H1 (cell line): ENCODE measurements at regions not wholly inside any gene's neighbourhood (a gene's known extent, or its start where the extent isn't known, plus 50 kb on each side); places are given as distances from the start of the nearest gene placed in this dataset.

Experiments used
- CTCF ChIA-PET: fragments of 300-600 bp; sonication (Branson Sonifier 250); formaldehyde crosslinking; loops from one replicate; lab custom pipeline; 2021; ENCODE audit not compliant: partially characterized antibody; lab: Charles Lee
- POLR2A ChIA-PET: fragments of 300-600 bp; sonication (Branson Sonifier 250); formaldehyde crosslinking; loops from one replicate; lab custom pipeline; 2021; ENCODE audit warnings: inconsistent platforms; ENCODE audit not compliant: partially characterized antibody; lab: Charles Lee
- DNase-seq, 2 experiments: peaks; one replicate each; pipeline versions ENCODE4 v3.0.0 to v3.0.0-alpha.2; 2010 to 2022; ENCODE audit warnings: low spot score in 2 of 2, low read depth in 1 of 2, mixed read lengths in 1 of 2
- FAIRE-seq: peaks from 2 replicates; lab custom pipeline; 2011; peaks lifted over from hg19 to GRCh38; lab: Jason Lieb, UNC
- H2AFZ ChIP-seq: 2 replicates; pipeline ENCODE4 v1.8.1; 2012; ENCODE audit warnings: low read length, inconsistent platforms
- H2AK5ac ChIP-seq: 2 replicates; pipeline ENCODE4 v1.6.1; 2013; ENCODE audit warnings: low read depth, low read length
- H2BK120ac ChIP-seq: replicated peaks from 2 replicates; pipeline ENCODE3; 2013; ENCODE audit warnings: low read depth, low read length, inconsistent platforms
- H2BK12ac ChIP-seq: 2 replicates; pipeline ENCODE4 v1.6.1; 2013; ENCODE audit warnings: low read depth, low read length
- H2BK15ac ChIP-seq: 2 replicates; pipeline ENCODE4 v1.6.1; 2013; ENCODE audit warnings: low read length
- H2BK20ac ChIP-seq: 2 replicates; pipeline ENCODE4 v1.6.1; 2013; ENCODE audit warnings: low read length
- H2BK5ac ChIP-seq: 2 replicates; pipeline ENCODE4 v1.6.1; 2013; ENCODE audit warnings: low read depth, low read length
- H3K14ac ChIP-seq: 2 replicates; pipeline ENCODE4 v1.6.1; 2013; ENCODE audit warnings: inconsistent platforms; ENCODE audit not compliant: insufficient read length
- H3K18ac ChIP-seq: 2 replicates; pipeline ENCODE4 v1.6.1; 2013; ENCODE audit warnings: low read length; ENCODE audit errors: extremely low read depth
- H3K23ac ChIP-seq: 2 replicates; pipeline ENCODE4 v1.6.1; 2013; ENCODE audit warnings: inconsistent platforms; ENCODE audit not compliant: insufficient read length
- H3K23me2 ChIP-seq: 2 replicates; pipeline ENCODE4 v1.6.1; 2013; ENCODE audit warnings: low read depth, low read length
- H3K27ac ChIP-seq: 2 replicates; pipeline ENCODE4 v1.6.1; 2011; ENCODE audit warnings: low read depth, low read length, inconsistent platforms
- H3K27me3 ChIP-seq, 4 experiments: replicated peaks in 1 of 4; 1 replicate in 1 of 4; 2 replicates in 3 of 4; pipeline versions ENCODE4 v1.6.1 to v1.8.1; 2011 to 2013; ENCODE audit warnings: low read length in 3 of 4, mild to moderate bottlenecking in 3 of 4, inconsistent platforms in 2 of 4, mixed read lengths in 2 of 4, moderate library complexity in 1 of 4; ENCODE audit not compliant: control insufficient read depth in 3 of 4, insufficient read depth in 3 of 4; ENCODE audit errors: extremely low read depth in 1 of 4
- H3K36me3 ChIP-seq, 4 experiments: 2 replicates each; pipeline versions ENCODE4 v1.6.1 to v1.8.1; 2011 to 2013; ENCODE audit warnings: mild to moderate bottlenecking in 4 of 4, low read length in 3 of 4, moderate library complexity in 2 of 4, control low read depth in 1 of 4, inconsistent platforms in 1 of 4; ENCODE audit not compliant: insufficient read depth in 4 of 4, control insufficient read depth in 2 of 4
- H3K4ac ChIP-seq: replicated peaks from 2 replicates; pipeline ENCODE3; 2013; ENCODE audit warnings: low read length, low read depth, mixed read lengths, inconsistent platforms; ENCODE audit not compliant: insufficient read length
- H3K4me1 ChIP-seq, 4 experiments: replicated peaks in 1 of 4; 1 replicate in 1 of 4; 2 replicates in 3 of 4; pipeline versions ENCODE4 v1.6.1 to v1.8.1; 2011 to 2013; ENCODE audit warnings: low read length in 3 of 4, inconsistent platforms in 2 of 4, mixed read lengths in 1 of 4; ENCODE audit not compliant: insufficient read depth in 4 of 4, control insufficient read depth in 3 of 4
- H3K4me2 ChIP-seq, 2 experiments: 2 replicates each; pipeline versions ENCODE4 v1.6.1 to v1.8.1; 2011 to 2013; ENCODE audit warnings: low read depth in 2 of 2, low read length in 2 of 2, control low read depth in 1 of 2, inconsistent platforms in 1 of 2, mild to moderate bottlenecking in 1 of 2; ENCODE audit not compliant: insufficient read depth in 1 of 2
- H3K4me3 ChIP-seq, 4 experiments: fragments of 200-600, 300-600 bp in 1 of 4; sonication (generic), shearing (Covaris generic), sonication (Bioruptor Twin) in 1 of 4; 2 replicates each; pipeline versions ENCODE4 v1.5.1 to v1.8.1; 2011 to 2016; ENCODE audit warnings: low read length in 4 of 4, low read depth in 3 of 4, control low read depth in 2 of 4, inconsistent platforms in 2 of 4, mild to moderate bottlenecking in 2 of 4, mixed read lengths in 1 of 4, moderate library complexity in 1 of 4; ENCODE audit not compliant: insufficient read depth in 2 of 4; ENCODE audit errors: extremely low read depth in 1 of 4
- H3K56ac ChIP-seq: replicated peaks from 2 replicates; pipeline ENCODE3; 2013; ENCODE audit warnings: low read depth, mild to moderate bottlenecking, mixed read lengths, low read length, inconsistent platforms; ENCODE audit not compliant: insufficient read length
- H3K79me1 ChIP-seq: 2 replicates; pipeline ENCODE4 v1.6.1; 2013; ENCODE audit warnings: low read depth, low read length, control low read depth
- H3K79me2 ChIP-seq, 2 experiments: 2 replicates each; pipeline versions ENCODE4 v1.6.1 to v1.8.1; 2012 to 2013; ENCODE audit warnings: low read length in 2 of 2, mild to moderate bottlenecking in 2 of 2, inconsistent platforms in 1 of 2; ENCODE audit not compliant: insufficient read depth in 2 of 2, control insufficient read depth in 1 of 2
- H3K9ac ChIP-seq, 4 experiments: replicated peaks in 1 of 4; 1 replicate in 1 of 4; 2 replicates in 3 of 4; pipeline versions ENCODE4 v1.6.1 to v1.8.1; 2011 to 2013; ENCODE audit warnings: low read depth in 3 of 4, low read length in 3 of 4, control low read depth in 2 of 4, mild to moderate bottlenecking in 2 of 4, moderate library complexity in 2 of 4, inconsistent platforms in 1 of 4; ENCODE audit errors: extremely low read depth in 1 of 4
- H3K9me3 ChIP-seq, 2 experiments: 2 replicates each; pipeline versions ENCODE4 v1.6.1 to v1.8.1; 2012 to 2013; ENCODE audit warnings: mild to moderate bottlenecking in 2 of 2, moderate library complexity in 2 of 2, control low read depth in 1 of 2, inconsistent platforms in 1 of 2, low read depth in 1 of 2, low read length in 1 of 2, mixed read lengths in 1 of 2; ENCODE audit not compliant: insufficient read depth in 2 of 2
- H4K20me1 ChIP-seq, 2 experiments: replicated peaks in 1 of 2; 2 replicates each; pipeline versions ENCODE3 to v1.8.1; 2011 to 2013; ENCODE audit warnings: inconsistent platforms in 2 of 2, low read length in 2 of 2, mild to moderate bottlenecking in 1 of 2; ENCODE audit not compliant: insufficient read depth in 2 of 2, control insufficient read depth in 1 of 2
- H4K5ac ChIP-seq: 2 replicates; pipeline ENCODE4 v1.6.1; 2013; ENCODE audit warnings: low read length, low read depth, mixed read lengths, inconsistent platforms; ENCODE audit not compliant: insufficient read length
- H4K8ac ChIP-seq: 2 replicates; pipeline ENCODE4 v1.8.0; 2013; ENCODE audit warnings: mild to moderate bottlenecking, moderate library complexity, low read length, inconsistent platforms; ENCODE audit not compliant: insufficient read depth; ENCODE audit errors: extremely low read depth
- H4K91ac ChIP-seq: replicated peaks from 2 replicates; pipeline ENCODE3; 2013; ENCODE audit warnings: low read length, mixed read lengths, inconsistent platforms; ENCODE audit not compliant: insufficient read length
- BCL11A ChIP-seq, 2 experiments: IDR thresholded peaks; one replicate each; pipeline ENCODE4 v1.6.1; 2011; ENCODE audit warnings: low read depth in 2 of 2, low read length in 2 of 2, mild to moderate bottlenecking in 2 of 2
- CEBPB ChIP-seq: IDR thresholded peaks from 2 replicates; pipeline ENCODE4 v1.6.1; 2012; ENCODE audit warnings: low read depth, low read length
- EP300 ChIP-seq, 2 experiments: IDR thresholded peaks; 1 replicate in 1 of 2; 2 replicates in 1 of 2; pipeline ENCODE4 v1.6.1; 2011 to 2012; ENCODE audit warnings: low read depth in 2 of 2, low read length in 2 of 2, mild to moderate bottlenecking in 2 of 2, borderline replicate concordance in 1 of 2, inconsistent platforms in 1 of 2, moderate library complexity in 1 of 2
- GTF2F1 ChIP-seq: IDR thresholded peaks from 2 replicates; pipeline ENCODE4 v1.6.1; 2012; ENCODE audit warnings: low read depth, low read length, improper control_type of control experiment, borderline replicate concordance
- JUND ChIP-seq: IDR thresholded peaks from 2 replicates; pipeline ENCODE4 v1.6.1; 2011; ENCODE audit warnings: mild to moderate bottlenecking, improper control_type of control experiment, low read length
- MAX ChIP-seq: IDR thresholded peaks from 2 replicates; pipeline ENCODE4 v1.6.1; 2012; ENCODE audit warnings: inconsistent platforms
- RBBP5 ChIP-seq: IDR thresholded peaks from 2 replicates; pipeline ENCODE4 v1.7.1; 2012; ENCODE audit warnings: low read depth, mild to moderate bottlenecking, inconsistent platforms, low read length, moderate library complexity, borderline replicate concordance
- RXRA ChIP-seq: IDR thresholded peaks from 2 replicates; pipeline ENCODE4 v1.6.1; 2011; ENCODE audit warnings: low read depth, mild to moderate bottlenecking, low read length, moderate library complexity; ENCODE audit not compliant: insufficient read depth
- SIN3A ChIP-seq, 2 experiments: IDR thresholded peaks in 1 of 2; conservative IDR thresholded peaks in 1 of 2; 2 replicates each; pipeline ENCODE4 v1.6.1; 2011 to 2012; ENCODE audit warnings: low read length in 2 of 2, improper control_type of control experiment in 1 of 2, low read depth in 1 of 2, mild to moderate bottlenecking in 1 of 2
- SP2 ChIP-seq: IDR thresholded peaks from 2 replicates; pipeline ENCODE4 v1.6.1; 2012; ENCODE audit warnings: mild to moderate bottlenecking, low read length, inconsistent platforms
- TBP ChIP-seq: IDR thresholded peaks from 2 replicates; pipeline ENCODE4 v1.6.1; 2011; ENCODE audit warnings: low read depth, low read length, improper control_type of control experiment
- WGBS, 2 experiments: shearing (Covaris generic) in 1 of 2; methylation state at CpG; one replicate each; pipeline versions ENCODE4 v1.1.6 to v1.1.7; 2013 to 2015; ENCODE audit warnings: low lambda C conversion rate in 2 of 2, mixed read lengths in 2 of 2, inconsistent platforms in 1 of 2, low coverage in 1 of 2, missing lambda C conversion rate in 1 of 2; ENCODE audit not compliant: insufficient replicate concordance in 2 of 2, insufficient coverage in 1 of 2, insufficient read length in 1 of 2; ENCODE audit errors: extremely low coverage in 1 of 2, missing lambda C conversion rate in 1 of 2; 5-methylcytosine and 5-hydroxymethylcytosine counted together

GRCh38 chr20:43833511-43834395 is 80.9 kb upstream of the TOX2 start:
- WGBS, 2 experiments = 85% methylated on average over 6 of the region's 6 CpGs; no CpG with 5 or more reads in 1 of the 2 experiments
- H3K4me1 ChIP-seq = no peaks in the 10 kb centered on the region
- H3K23ac ChIP-seq = no peak overlapping the region
- H3K9ac ChIP-seq = no peak overlapping the region
- no peaks in the 10 kb centered on the region for H3K79me2 ChIP-seq
- no peak overlapping the region for H4K5ac ChIP-seq
- H3K4me2 ChIP-seq = no peak overlapping the region
- no peak overlapping the region for H2BK20ac ChIP-seq
- no peak overlapping the region for H3K18ac ChIP-seq
- no peak overlapping the region for H3K4ac ChIP-seq
- H3K36me3 ChIP-seq = no peaks in the 10 kb centered on the region
- H3K27ac ChIP-seq = no peak overlapping the region
- H2BK120ac ChIP-seq = no peak overlapping the region
- no peak overlapping the region for H2AFZ ChIP-seq
- H3K27me3 ChIP-seq = no peaks in the 10 kb centered on the region
- no peaks in the 10 kb centered on the region for H3K9me3 ChIP-seq
- DNase-seq (no peak), FAIRE-seq (no peak)
- no peak overlapping the region for H3K4me3 ChIP-seq
- no peak overlapping the region for H2BK12ac ChIP-seq
- H4K8ac ChIP-seq = no peak overlapping the region
- POLR2A ChIA-PET = no interaction called here
- no peak overlapping the region for H2BK15ac ChIP-seq
- H2AK5ac ChIP-seq = no peak overlapping the region
- no peak overlapping the region for H2BK5ac ChIP-seq
- H3K79me1 ChIP-seq = no peaks in the 10 kb centered on the region
- H3K14ac ChIP-seq = no peak overlapping the region
- no peak overlapping the region for H3K56ac ChIP-seq
- H4K20me1 ChIP-seq = no peaks in the 10 kb centered on the region
- peaks cover 5% of the 10 kb centered on the region; the same call in 1 of the 2 replicates for H3K23me2 ChIP-seq
- no peak overlapping the region for H4K91ac ChIP-seq
- CTCF ChIA-PET = interaction anchor here (0.7 to 3.3 kb wide), 7 partner anchors 9 to 296 kb away, joined by 3 to 18 read pairs (median 3); no protein-coding TSS in a partner anchor
- TF ChIP-seq EP300 (IDR thresholded peaks at IDR 0.05; ENCODE audit: borderline replicate concordance in 1 of 2, low read depth in 2 of 2, low read length in 2 of 2) (no peak), RBBP5 (no peak), CEBPB (no peak), MAX (no peak), TBP (no peak), SP2 (no peak), RXRA (no peak), JUND (no peak), BCL11A (IDR thresholded peaks at IDR 0.05; ENCODE audit: low read depth in 2 of 2, low read length in 2 of 2) (no peak), SIN3A (conservative IDR thresholded peaks at IDR 0.05 in 1 of 2, IDR thresholded peaks at IDR 0.05 in 1 of 2; ENCODE audit: low read depth in 1 of 2, low read length in 2 of 2) (no peak), GTF2F1 (no peak)
